Prostate gland (tissue), 2 donors: ENCODE measurements at regions not wholly inside any gene's neighbourhood (a gene's known extent, or its start where the extent isn't known, plus 50 kb on each side); places are given as distances from the start of the nearest gene placed in this dataset.
"Not testable (repeated sequence)": the region's sequence is repeated elsewhere in the genome, so short reads cannot be mapped to it uniquely, and the experiment has no call there.

Experiments
- DNase-seq: peaks from one replicate; pipeline ENCODE4 v3.0.0-alpha.2; 2019; ENCODE audit warnings: low spot score
- H3K27ac ChIP-seq, 2 donors: fragments of 200-600 bp; sonication (generic); 2 replicates each; pipeline ENCODE4 v1.5.1; 2017 to 2019
- H3K27me3 ChIP-seq: fragments of 200-600 bp; sonication (generic); replicated peaks from 2 replicates; pipeline ENCODE4 v1.5.1; 2019; ENCODE audit not compliant: insufficient read depth
- H3K36me3 ChIP-seq, 2 donors: fragments of 200-600 bp; sonication (generic); 1 replicate in 1 of 2; 2 replicates in 1 of 2; pipeline versions ENCODE4 v1.5.1 to v1.8.1; 2017 to 2019
- H3K4me1 ChIP-seq: fragments of 200-600 bp; sonication (generic); replicated peaks from 2 replicates; pipeline ENCODE4 v1.5.1; 2019
- H3K4me3 ChIP-seq, 2 donors: fragments of 200-600 bp; sonication (generic); 2 replicates each; pipeline ENCODE4 v1.5.1; 2017 to 2019
- H3K9me3 ChIP-seq: fragments of 200-600 bp; sonication (generic); 2 replicates; pipeline ENCODE4 v1.5.1; 2017
- CTCF ChIP-seq, 4 experiments: fragments of 200-600 bp in 2 of 4; fragments of 450-650 bp in 2 of 4; sonication (generic) in 2 of 4; IDR thresholded peaks; 1 replicate in 3 of 4; 2 replicates in 1 of 4; pipeline ENCODE4 v1.5.1; 2016 to 2019; ENCODE audit warnings: antibody characterized with exemption in 4 of 4, mild to moderate bottlenecking in 2 of 4, moderate library complexity in 2 of 4
- POLR2A ChIP-seq: fragments of 450-650 bp; IDR thresholded peaks from one replicate; pipeline ENCODE4 v1.6.1; 2016; ENCODE audit warnings: antibody characterized with exemption, mild to moderate bottlenecking
- POLR2AphosphoS5 ChIP-seq: sonication (generic); formaldehyde crosslinking; IDR thresholded peaks from one replicate; pipeline ENCODE4 v1.6.1; 2017; ENCODE audit warnings: antibody characterized with exemption
- WGBS: methylation state at CpG from one replicate; pipeline ENCODE4 v1.1.5; 2018; 5-methylcytosine and 5-hydroxymethylcytosine counted together
- intact Hi-C: fragments of 100-400 bp; cut with DNase I; formaldehyde crosslinking; loops from one replicate; pipeline ENCODE4 v1.14.2; 2022

- Histone ChIP-seq H3K36me3 (no peaks in the 10 kb centered on the region), H3K4me3 (no peak overlapping the region), H3K27ac (no peak overlapping the region), H3K4me1 (no peaks in the 10 kb centered on the region), H3K27me3 (no peaks in the 10 kb centered on the region), H3K9me3 (no peaks in the 10 kb centered on the region)
- no peak for DNase-seq
- WGBS: 49% methylated on average over 2 of the region's 2 CpGs
- TF ChIP-seq POLR2A (no peak), POLR2AphosphoS5 (no peak), CTCF (IDR thresholded peaks at IDR 0.05) (no peak)
- intact Hi-C loops: no loop called here
Observed at GRCh38 chr5:67986761-67987160, 228.8 kb upstream of the PIK3R1 start.

GRCh38 chr5:67985686-67986387, 229.7 kb upstream of the PIK3R1 start:
- intact Hi-C loops: no loop called here
- H3K9me3 ChIP-seq: no peaks in the 10 kb centered on the region
- no peaks in the 10 kb centered on the region for H3K4me1 ChIP-seq
- TF ChIP-seq POLR2AphosphoS5 (no peak), POLR2A (no peak), CTCF (IDR thresholded peaks at IDR 0.05) (no peak)
- no peaks in the 10 kb centered on the region for H3K36me3 ChIP-seq
- 80% methylated on average over 3 of the region's 3 CpGs for WGBS
- no peaks in the 10 kb centered on the region for H3K27me3 ChIP-seq
- H3K27ac ChIP-seq: no peak overlapping the region
- H3K4me3 ChIP-seq: no peak overlapping the region
- no peak for DNase-seq

- Histone ChIP-seq H3K4me3 (no peak overlapping the region), H3K27ac (no peak overlapping the region), H3K27me3 (no peaks in the 10 kb centered on the region), H3K36me3 (no peaks in the 10 kb centered on the region), H3K4me1 (no peaks in the 10 kb centered on the region), H3K9me3 (no peaks in the 10 kb centered on the region)
- TF ChIP-seq POLR2AphosphoS5 (no peak), CTCF (IDR thresholded peaks at IDR 0.05) (no peak), POLR2A (no peak)
- DNase-seq: no peak
- WGBS: 79% methylated on average over 2 of the region's 2 CpGs
- intact Hi-C loops: no loop called here
Observed at GRCh38 chr5:67984546-67984945, 231.0 kb upstream of the PIK3R1 start.

- no peaks in the 10 kb centered on the region for H3K36me3 ChIP-seq
- H3K4me1 ChIP-seq: no peaks in the 10 kb centered on the region
- intact Hi-C loops: no loop called here
- DNase-seq: no peak
- no peaks in the 10 kb centered on the region for H3K27me3 ChIP-seq
- H3K27ac ChIP-seq: peak overlapping the region in 1 of 2 donors; percentile 2
- no peaks in the 10 kb centered on the region for H3K9me3 ChIP-seq
- TF ChIP-seq POLR2A (no peak), POLR2AphosphoS5 (peak; percentile 49)
- no peak overlapping the region for H3K4me3 ChIP-seq
- 90% methylated on average over 7 of the region's 7 CpGs for WGBS
Observed at GRCh38 chr5:67983251-67984110, 232.1 kb upstream of the PIK3R1 start.

GRCh38 chr5:67982160-67982559, 233.4 kb upstream of the PIK3R1 start:
- H3K9me3 ChIP-seq, H3K4me3 ChIP-seq, H3K36me3 ChIP-seq, H3K27me3 ChIP-seq, H3K27ac ChIP-seq, DNase-seq, H3K4me1 ChIP-seq, intact Hi-C loops: not testable (repeated sequence)
- 90% methylated on average over 4 of the region's 4 CpGs for WGBS
